H9 (cell line): ENCODE measurements at regions not wholly inside any gene's neighbourhood (a gene's known extent, or its start where the extent isn't known, plus 50 kb on each side); places are given as distances from the start of the nearest gene placed in this dataset.

Experiments used
- DNase-seq: peaks from one replicate; pipeline ENCODE4 v3.0.0-alpha.2; 2017
- H2AFZ ChIP-seq: one replicate; pipeline ENCODE4 v1.6.1; 2013; ENCODE audit warnings: mild to moderate bottlenecking, low read length, control low read depth, moderate library complexity
- H2AK5ac ChIP-seq: 2 replicates; pipeline ENCODE4 v1.6.1; 2013; ENCODE audit warnings: low read length, control low read depth, mixed read lengths; ENCODE audit not compliant: insufficient read length
- H2BK120ac ChIP-seq: one replicate; pipeline ENCODE4 v1.6.1; 2013; ENCODE audit warnings: low read depth, mild to moderate bottlenecking, low read length, control low read depth, inconsistent platforms; ENCODE audit not compliant: poor library complexity, severe bottlenecking
- H2BK12ac ChIP-seq: 2 replicates; pipeline ENCODE4 v1.6.1; 2013; ENCODE audit warnings: low read length, control low read depth, mixed read lengths, low read depth; ENCODE audit not compliant: insufficient read length
- H2BK15ac ChIP-seq: 2 replicates; pipeline ENCODE4 v1.6.1; 2013; ENCODE audit warnings: low read depth, low read length, control low read depth
- H2BK20ac ChIP-seq: one replicate; pipeline ENCODE4 v1.6.1; 2013; ENCODE audit warnings: low read depth, mild to moderate bottlenecking, low read length, control low read depth, inconsistent platforms; ENCODE audit not compliant: poor library complexity, severe bottlenecking
- H2BK5ac ChIP-seq: 2 replicates; pipeline ENCODE4 v1.6.1; 2013; ENCODE audit warnings: low read length, control low read depth, mixed read lengths; ENCODE audit not compliant: insufficient read length
- H3K14ac ChIP-seq: 2 replicates; pipeline ENCODE4 v1.6.1; 2013; ENCODE audit warnings: low read length, control low read depth; ENCODE audit not compliant: insufficient read depth
- H3K18ac ChIP-seq: 2 replicates; pipeline ENCODE4 v1.6.1; 2013; ENCODE audit warnings: low read depth, mild to moderate bottlenecking, mixed read lengths, low read length, control low read depth; ENCODE audit not compliant: insufficient read length
- H3K23ac ChIP-seq: 2 replicates; pipeline ENCODE4 v1.6.1; 2013; ENCODE audit warnings: low read length, control low read depth, mixed read lengths, low read depth; ENCODE audit not compliant: insufficient read length
- H3K23me2 ChIP-seq: 2 replicates; pipeline ENCODE4 v1.6.1; 2013; ENCODE audit warnings: low read depth, mild to moderate bottlenecking, mixed read lengths, low read length, control low read depth; ENCODE audit not compliant: insufficient read length, poor library complexity, severe bottlenecking
- H3K27ac ChIP-seq: 2 replicates; pipeline ENCODE4 v1.5.1; 2013; ENCODE audit warnings: low read length, control low read depth, mixed read lengths, low read depth; ENCODE audit not compliant: insufficient read length
- H3K27me3 ChIP-seq: 2 replicates; pipeline ENCODE4 v1.6.1; 2013; ENCODE audit warnings: low read length, control low read depth, inconsistent platforms; ENCODE audit not compliant: insufficient read depth
- H3K4ac ChIP-seq: 2 replicates; pipeline ENCODE4 v1.6.1; 2013; ENCODE audit warnings: low read depth, mild to moderate bottlenecking, control low read depth, inconsistent platforms, low read length, moderate library complexity
- H3K4me1 ChIP-seq: 2 replicates; pipeline ENCODE4 v1.6.1; 2013; ENCODE audit warnings: low read length, control low read depth, inconsistent platforms; ENCODE audit not compliant: insufficient read depth
- H3K4me2 ChIP-seq: 2 replicates; pipeline ENCODE4 v1.6.1; 2013; ENCODE audit warnings: low read length, control low read depth, mixed read lengths; ENCODE audit not compliant: insufficient read length, insufficient read depth
- H3K56ac ChIP-seq: 2 replicates; pipeline ENCODE4 v1.6.1; 2013; ENCODE audit warnings: low read depth, mild to moderate bottlenecking, mixed read lengths, low read length, control low read depth; ENCODE audit not compliant: insufficient read length
- H3K79me1 ChIP-seq: 2 replicates; pipeline ENCODE4 v1.6.1; 2013; ENCODE audit warnings: low read depth, mild to moderate bottlenecking, moderate library complexity, low read length, control low read depth, inconsistent platforms; ENCODE audit not compliant: insufficient read depth, poor library complexity, severe bottlenecking
- H3K79me2 ChIP-seq: 2 replicates; pipeline ENCODE4 v1.6.1; 2013; ENCODE audit warnings: low read length, control low read depth, inconsistent platforms; ENCODE audit not compliant: insufficient read depth
- H3K9ac ChIP-seq: 2 replicates; pipeline ENCODE4 v1.6.1; 2013; ENCODE audit warnings: low read length, control low read depth, mixed read lengths; ENCODE audit not compliant: insufficient read length; ENCODE audit errors: extremely low read depth
- H3K9me3 ChIP-seq: one replicate; pipeline ENCODE4 v1.6.1; 2013; ENCODE audit warnings: low read depth, low read length, inconsistent platforms; ENCODE audit not compliant: control insufficient read depth
- H3T11ph ChIP-seq: one replicate; pipeline ENCODE4 v1.6.1; 2013; ENCODE audit warnings: mild to moderate bottlenecking, low read length, control low read depth, inconsistent platforms
- H4K20me1 ChIP-seq: one replicate; pipeline ENCODE4 v1.6.1; 2013; ENCODE audit not compliant: control insufficient read depth, insufficient read length, insufficient read depth
- H4K5ac ChIP-seq: 2 replicates; pipeline ENCODE4 v1.6.1; 2013; ENCODE audit warnings: low read depth, mild to moderate bottlenecking, mixed read lengths, low read length, control low read depth; ENCODE audit not compliant: insufficient read length
- H4K8ac ChIP-seq: replicated peaks from 2 replicates; pipeline ENCODE4 v1.6.1; 2013; ENCODE audit warnings: low read length, control low read depth, mixed read lengths, low read depth; ENCODE audit not compliant: insufficient read length
- H4K91ac ChIP-seq: 2 replicates; pipeline ENCODE4 v1.6.1; 2013; ENCODE audit warnings: low read depth, mild to moderate bottlenecking, moderate library complexity, mixed read lengths, low read length, control low read depth; ENCODE audit not compliant: insufficient read length
- H3K27ac Mint-ChIP-seq, 3 experiments: 2 replicates in 2 of 3; 3 replicates in 1 of 3; pipeline ENCODE4 v1.8.0; 2020 to 2021; ENCODE audit warnings: mixed read lengths in 3 of 3, mild to moderate bottlenecking in 1 of 3, moderate library complexity in 1 of 3
- H3K27me3 Mint-ChIP-seq: 2 replicates; pipeline ENCODE4 v1.8.0; 2021; ENCODE audit warnings: low read depth, mild to moderate bottlenecking, moderate library complexity, mixed read lengths
- H3K36me3 Mint-ChIP-seq, 3 experiments: 2 replicates in 2 of 3; 3 replicates in 1 of 3; pipeline ENCODE4 v1.8.0; 2020 to 2021; ENCODE audit warnings: low read depth in 3 of 3, mixed read lengths in 3 of 3; ENCODE audit not compliant: insufficient read depth in 1 of 3
- H3K4me1 Mint-ChIP-seq, 2 experiments: 2 replicates each; pipeline ENCODE4 v1.8.0; 2020; ENCODE audit warnings: mixed read lengths in 2 of 2
- H3K4me3 Mint-ChIP-seq, 2 experiments: 2 replicates in 1 of 2; 3 replicates in 1 of 2; pipeline ENCODE4 v1.8.0; 2020 to 2021; ENCODE audit warnings: mild to moderate bottlenecking in 2 of 2, mixed read lengths in 2 of 2, moderate library complexity in 1 of 2
- H3K9me3 Mint-ChIP-seq, 2 experiments: 2 replicates in 1 of 2; 3 replicates in 1 of 2; pipeline ENCODE4 v1.8.0; 2020; ENCODE audit warnings: mild to moderate bottlenecking in 2 of 2, mixed read lengths in 2 of 2, moderate library complexity in 1 of 2
- WGBS: extraction: QIAGEN DNeasy Blood & Tissue Kit; methylation state at CpG from one replicate; pipeline ENCODE4 v1.1.7; 2013; ENCODE audit warnings: missing lambda C conversion rate, low lambda C conversion rate, mixed read lengths; ENCODE audit not compliant: insufficient read length; ENCODE audit errors: extremely low coverage; 5-methylcytosine and 5-hydroxymethylcytosine counted together
- TF ChIP-seq, protein P1 (sequence below): fragments of 200-600 bp; sonication (generic); conservative IDR thresholded peaks from 3 replicates; pipeline ENCODE4 v1.8.0; 2021; ENCODE audit warnings: antibody characterized with exemption, mild to moderate bottlenecking

DNA sequence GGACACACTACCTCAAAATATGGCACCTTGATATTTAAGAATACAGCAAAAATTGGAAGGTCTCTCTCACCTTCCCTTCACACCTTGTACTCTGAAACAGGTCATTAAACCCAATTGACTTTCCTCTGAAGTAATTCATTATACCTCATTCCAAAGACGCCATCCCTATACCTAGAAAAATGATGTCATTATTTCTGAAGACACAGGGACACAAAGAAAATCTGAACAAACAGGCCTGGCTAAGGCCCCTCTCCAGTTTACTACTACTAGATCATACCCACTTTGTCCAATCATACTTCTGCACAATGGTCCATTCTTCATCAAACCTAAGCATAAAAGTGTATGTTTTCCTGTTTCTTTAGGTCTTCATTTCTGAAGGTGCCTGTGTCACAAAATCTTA lies 156.9 kb downstream of the RASSF9 start:
- H3K9me3 ChIP-seq: no peaks in the 10 kb centered on the region
- H3K4me2 ChIP-seq: no peak overlapping the region
- H3K79me2 ChIP-seq: no peaks in the 10 kb centered on the region
- no CpG with 5 or more reads among the region's 1 CpG for WGBS
- no peak overlapping the region for H4K5ac ChIP-seq
- H2BK12ac ChIP-seq: no peak overlapping the region
- no peak for DNase-seq
- H3K14ac ChIP-seq: no peak overlapping the region
- TF ChIP-seq, protein P1, sequence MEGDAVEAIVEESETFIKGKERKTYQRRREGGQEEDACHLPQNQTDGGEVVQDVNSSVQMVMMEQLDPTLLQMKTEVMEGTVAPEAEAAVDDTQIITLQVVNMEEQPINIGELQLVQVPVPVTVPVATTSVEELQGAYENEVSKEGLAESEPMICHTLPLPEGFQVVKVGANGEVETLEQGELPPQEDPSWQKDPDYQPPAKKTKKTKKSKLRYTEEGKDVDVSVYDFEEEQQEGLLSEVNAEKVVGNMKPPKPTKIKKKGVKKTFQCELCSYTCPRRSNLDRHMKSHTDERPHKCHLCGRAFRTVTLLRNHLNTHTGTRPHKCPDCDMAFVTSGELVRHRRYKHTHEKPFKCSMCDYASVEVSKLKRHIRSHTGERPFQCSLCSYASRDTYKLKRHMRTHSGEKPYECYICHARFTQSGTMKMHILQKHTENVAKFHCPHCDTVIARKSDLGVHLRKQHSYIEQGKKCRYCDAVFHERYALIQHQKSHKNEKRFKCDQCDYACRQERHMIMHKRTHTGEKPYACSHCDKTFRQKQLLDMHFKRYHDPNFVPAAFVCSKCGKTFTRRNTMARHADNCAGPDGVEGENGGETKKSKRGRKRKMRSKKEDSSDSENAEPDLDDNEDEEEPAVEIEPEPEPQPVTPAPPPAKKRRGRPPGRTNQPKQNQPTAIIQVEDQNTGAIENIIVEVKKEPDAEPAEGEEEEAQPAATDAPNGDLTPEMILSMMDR: no peak
- no peaks in the 10 kb centered on the region for H3K23me2 ChIP-seq
- H3K23ac ChIP-seq: no peak overlapping the region
- no peak overlapping the region for H3K56ac ChIP-seq
- H3K27ac ChIP-seq: no peak overlapping the region
- H3K27me3 ChIP-seq: no peaks in the 10 kb centered on the region
- H3K27ac Mint-ChIP-seq: no peak overlapping the region
- peaks cover 4 to 5% of the 10 kb centered on the region in 2 experiments; a peak in 3 of 5 replicates for H3K9me3 Mint-ChIP-seq
- no peak overlapping the region for H2BK120ac ChIP-seq
- no peak overlapping the region for H2AK5ac ChIP-seq
- H2AFZ ChIP-seq: no peak overlapping the region
- no peaks in the 10 kb centered on the region for H4K20me1 ChIP-seq
- no peaks in the 10 kb centered on the region for H3K4me1 ChIP-seq
- H2BK20ac ChIP-seq: no peak overlapping the region
- H3K79me1 ChIP-seq: no peaks in the 10 kb centered on the region
- no peaks in the 10 kb centered on the region for H3K27me3 Mint-ChIP-seq
- no peak overlapping the region for H3T11ph ChIP-seq
- no peak overlapping the region for H4K91ac ChIP-seq
- no peak overlapping the region for H2BK15ac ChIP-seq
- H2BK5ac ChIP-seq: no peak overlapping the region
- peaks cover 1 to 2% (median 2%) of the 10 kb centered on the region in 3 experiments for H3K36me3 Mint-ChIP-seq
- H3K4ac ChIP-seq: no peak overlapping the region
- no peak overlapping the region for H4K8ac ChIP-seq
- H3K4me1 Mint-ChIP-seq: peaks cover 0 to 5% of the 10 kb centered on the region in 2 experiments; a peak in 1 of 4 replicates
- no peak overlapping the region for H3K4me3 Mint-ChIP-seq
- H3K9ac ChIP-seq: no peak overlapping the region
- no peak overlapping the region for H3K18ac ChIP-seq
